MCF 10A (cell line): ENCODE measurements at regions not wholly inside any gene's neighbourhood (a gene's known extent, or its start where the extent isn't known, plus 50 kb on each side); places are given as distances from the start of the nearest gene placed in this dataset.

Experiments used
- BruUV-seq: library from RNA; stranded (reverse); fragments of 400-500 nt; replicated peaks from 2 replicates; lab custom pipeline; 2021; lab: Mats Ljungman, UMichigan
- CTCF ChIA-PET: fragments of 300-600 bp; sonication (Branson Sonifier 250); formaldehyde crosslinking; extraction: SDS; loops from one replicate; lab custom pipeline; 2021; ENCODE audit warnings: antibody characterized with exemption, inconsistent platforms; lab: Yijun Ruan, JAX
- POLR2A ChIA-PET: fragments of 300-600, 350-650 bp; sonication (Branson Sonifier 250); formaldehyde crosslinking; extraction: SDS; loops from one replicate; lab custom pipeline; 2020; ENCODE audit warnings: antibody characterized with exemption, inconsistent platforms; lab: Yijun Ruan, JAX
- DNase-seq: peaks from one replicate; pipeline ENCODE4 v3.0.0-alpha.2; 2018; ENCODE audit not compliant: unreplicated experiment
- H3K27ac Mint-ChIP-seq: one replicate; pipeline ENCODE4 v1.8.0; 2022; ENCODE audit warnings: mild to moderate bottlenecking, low read depth, mixed read lengths; ENCODE audit not compliant: unreplicated experiment
- H3K27me3 Mint-ChIP-seq: one replicate; pipeline ENCODE4 v1.8.0; 2022; ENCODE audit warnings: mixed read lengths; ENCODE audit not compliant: insufficient read depth, unreplicated experiment
- H3K36me3 Mint-ChIP-seq: one replicate; pipeline ENCODE4 v1.8.0; 2022; ENCODE audit warnings: mild to moderate bottlenecking, moderate library complexity, mixed read lengths; ENCODE audit not compliant: insufficient read depth, unreplicated experiment
- H3K4me1 Mint-ChIP-seq: one replicate; pipeline ENCODE4 v1.8.0; 2022; ENCODE audit warnings: mixed read lengths; ENCODE audit not compliant: insufficient read depth, unreplicated experiment
- H3K4me3 Mint-ChIP-seq: one replicate; pipeline ENCODE4 v1.8.0; 2022; ENCODE audit warnings: mild to moderate bottlenecking, moderate library complexity, mixed read lengths; ENCODE audit not compliant: unreplicated experiment
- H3K9me3 Mint-ChIP-seq: one replicate; pipeline ENCODE4 v1.8.0; 2022; ENCODE audit warnings: mixed read lengths; ENCODE audit not compliant: unreplicated experiment
- CTCF ChIP-seq: fragments of 200-600 bp; IDR thresholded peaks from one replicate; pipeline ENCODE4 v1.8.0; 2022; ENCODE audit warnings: antibody characterized with exemption, mild to moderate bottlenecking; ENCODE audit not compliant: unreplicated experiment
- intact Hi-C: fragments of 100-400 bp; cut with micrococcal nuclease; formaldehyde crosslinking; loops from 2 replicates; pipeline ENCODE4 v1.14.1; 2022

- no peak for DNase-seq
- Mint-ChIP-seq H3K36me3 (peaks cover 6% of the 10 kb centered on the region), H3K27me3 (no peaks in the 10 kb centered on the region), H3K4me3 (no peak overlapping the region), H3K4me1 (no peaks in the 10 kb centered on the region), H3K9me3 (peaks cover 13% of the 10 kb centered on the region), H3K27ac (no peak overlapping the region)
- intact Hi-C loops = no loop called here
- TF ChIP-seq CTCF = no peak
- ChIA-PET CTCF (interaction anchor here (0.6 to 1.2 kb wide), 2 partner anchors 12 to 155 kb away, joined by 3 read pairs; no protein-coding TSS in a partner anchor), POLR2A (no interaction called here)
- BruUV-seq = no TSS peak
Observed at GRCh38 chr17:27079660-27080059, 214.3 kb upstream of the WSB1 start.

- Mint-ChIP-seq H3K9me3 (peaks cover 8% of the 10 kb centered on the region), H3K36me3 (peaks cover 4% of the 10 kb centered on the region), H3K4me1 (no peaks in the 10 kb centered on the region), H3K27ac (no peak overlapping the region), H3K27me3 (no peaks in the 10 kb centered on the region), H3K4me3 (no peak overlapping the region)
- DNase-seq = no peak
- BruUV-seq = no TSS peak
- ChIA-PET CTCF (interaction anchor here (0.8 kb wide), 1 partner anchor 11 kb away, joined by 3 read pairs; no protein-coding TSS in a partner anchor), POLR2A (no interaction called here)
- TF ChIP-seq CTCF = no peak
- intact Hi-C loops = no loop called here
Observed at GRCh38 chr17:27081002-27081638, 212.8 kb upstream of the WSB1 start.

- Mint-ChIP-seq H3K4me3 (no peak overlapping the region), H3K27ac (no peak overlapping the region), H3K36me3 (no peaks in the 10 kb centered on the region), H3K9me3 (no peaks in the 10 kb centered on the region), H3K4me1 (no peaks in the 10 kb centered on the region), H3K27me3 (peaks cover 8% of the 10 kb centered on the region)
- no TSS peak for BruUV-seq
- CTCF ChIA-PET = interaction anchor here (0.6 to 0.8 kb wide), 2 partner anchors 12 to 47 kb away, joined by 3 to 4 read pairs; no protein-coding TSS in a partner anchor
- POLR2A ChIA-PET = no interaction called here
- TF ChIP-seq CTCF = no peak
- DNase-seq = no peak
- intact Hi-C loops = no loop called here
Observed at GRCh38 chr17:27082023-27082774, 211.7 kb upstream of the WSB1 start.

- ChIA-PET CTCF (interaction anchor here (0.6 kb wide), 1 partner anchor 48 kb away, joined by 4 read pairs; no protein-coding TSS in a partner anchor), POLR2A (no interaction called here)
- no peak for DNase-seq
- intact Hi-C loops = no loop called here
- H3K27ac Mint-ChIP-seq = no peak overlapping the region
- no peaks in the 10 kb centered on the region for H3K9me3 Mint-ChIP-seq
- H3K4me3 Mint-ChIP-seq = no peak overlapping the region
- BruUV-seq = no TSS peak
- no peaks in the 10 kb centered on the region for H3K4me1 Mint-ChIP-seq
- no peaks in the 10 kb centered on the region for H3K36me3 Mint-ChIP-seq
- peaks cover 14% of the 10 kb centered on the region for H3K27me3 Mint-ChIP-seq
- TF ChIP-seq CTCF = no peak
Observed at GRCh38 chr17:27082775-27083154, 211.1 kb upstream of the WSB1 start.
